ENCODE measurements at regions not wholly inside any gene's neighbourhood (a gene's known extent, or its start where the extent isn't known, plus 50 kb on each side); places are given as distances from the start of the nearest gene placed in this dataset.

DNA sequence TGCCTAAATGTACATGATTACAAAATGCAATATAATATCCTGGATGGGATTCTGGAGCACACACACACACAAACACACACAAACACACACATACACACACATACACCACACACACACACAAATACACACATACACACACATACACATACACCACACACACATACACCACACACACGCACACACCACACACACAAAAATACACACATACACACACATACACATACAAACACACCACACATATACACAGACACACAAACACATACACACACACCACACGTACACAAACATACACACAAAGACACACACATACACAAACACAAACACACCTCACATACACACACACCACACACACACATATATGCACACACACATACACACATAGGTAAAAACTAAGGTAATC is 134.6 kb upstream of the SYNDIG1 start:
- no peak for DNase-seq (ENCODE audit: low spot score)

DNA sequence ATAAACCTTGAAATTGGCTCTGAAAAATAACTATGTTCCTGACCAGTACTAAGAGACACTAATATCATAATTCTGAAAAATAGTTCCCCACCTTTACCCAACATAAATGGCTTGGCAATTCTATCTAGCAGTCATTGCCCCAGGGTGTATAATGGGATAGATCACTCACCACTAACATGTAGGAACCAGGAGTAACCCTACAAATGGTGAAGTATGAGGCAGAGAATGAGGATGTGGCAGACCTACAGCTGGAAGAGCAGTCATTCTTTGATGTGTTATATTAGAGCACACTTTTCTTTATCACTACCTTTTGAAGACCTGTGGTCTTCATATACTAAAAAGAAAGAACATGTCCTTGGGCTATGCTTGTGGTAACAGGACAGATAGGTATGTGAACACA is 136.5 kb upstream of the SYNDIG1 start:
- no peak for DNase-seq (ENCODE audit: low spot score)

DNA sequence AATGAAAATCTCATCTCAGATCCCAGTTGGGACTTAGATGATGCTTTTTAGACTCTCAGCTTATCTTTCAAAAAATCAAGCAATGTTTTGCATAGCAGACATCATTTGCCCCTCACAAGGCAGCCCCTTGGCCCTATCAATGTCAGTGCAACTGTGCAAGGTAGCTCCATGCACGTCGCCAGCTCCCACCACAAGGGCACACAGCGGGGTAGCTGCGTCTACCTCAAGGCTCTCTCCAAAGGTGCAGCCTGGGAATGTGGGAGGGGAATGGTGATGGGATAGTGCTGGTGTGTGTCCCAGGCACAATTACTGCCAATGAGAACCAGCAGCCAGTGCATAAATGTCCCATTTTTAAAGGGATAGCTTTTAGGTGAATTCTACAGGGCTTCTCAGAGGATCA is 137.5 kb upstream of the SYNDIG1 start:
- DNase-seq (ENCODE audit: low spot score): no peak

DNA sequence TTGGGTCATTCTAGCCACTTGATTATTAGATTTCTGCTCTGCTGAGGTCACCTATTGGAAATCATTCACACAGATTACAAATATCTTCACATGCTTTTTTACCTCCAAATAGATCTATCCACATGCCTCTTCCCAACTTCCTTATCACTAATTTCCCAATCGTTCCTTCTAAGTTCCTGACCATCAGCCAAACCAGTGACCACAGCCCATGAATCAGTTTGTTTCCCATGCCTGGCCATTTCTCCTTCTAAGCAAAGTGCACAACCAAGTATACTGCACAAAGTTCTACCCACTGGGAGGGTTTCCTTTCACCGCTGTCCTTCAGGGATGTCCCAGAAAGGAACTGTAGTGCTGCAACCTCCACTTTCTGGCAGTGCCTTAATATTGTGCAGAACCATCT is 140.5 kb upstream of the SYNDIG1 start:
- DNase-seq (ENCODE audit: low spot score): no peak

DNA sequence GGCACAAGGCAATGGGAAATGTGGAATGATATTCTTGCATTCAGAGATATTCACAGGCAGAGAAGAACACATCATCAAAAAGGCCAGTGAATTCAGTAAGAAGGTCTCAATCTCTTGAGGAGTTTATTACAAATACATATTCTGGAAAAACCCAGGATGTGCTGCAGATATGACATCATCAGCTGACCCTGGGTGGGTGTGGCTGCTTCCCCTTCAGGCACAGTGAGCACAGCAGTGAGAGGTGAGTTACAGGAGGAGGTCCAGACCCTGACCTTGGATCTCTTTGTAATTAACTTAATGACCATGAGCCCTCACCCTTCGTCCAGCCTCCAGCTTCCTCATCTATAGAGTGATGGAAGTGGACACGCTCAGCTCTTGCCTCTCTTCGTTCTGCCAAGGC is 147.5 kb upstream of the SYNDIG1 start:
- no peak for DNase-seq (ENCODE audit: low spot score)

DNA sequence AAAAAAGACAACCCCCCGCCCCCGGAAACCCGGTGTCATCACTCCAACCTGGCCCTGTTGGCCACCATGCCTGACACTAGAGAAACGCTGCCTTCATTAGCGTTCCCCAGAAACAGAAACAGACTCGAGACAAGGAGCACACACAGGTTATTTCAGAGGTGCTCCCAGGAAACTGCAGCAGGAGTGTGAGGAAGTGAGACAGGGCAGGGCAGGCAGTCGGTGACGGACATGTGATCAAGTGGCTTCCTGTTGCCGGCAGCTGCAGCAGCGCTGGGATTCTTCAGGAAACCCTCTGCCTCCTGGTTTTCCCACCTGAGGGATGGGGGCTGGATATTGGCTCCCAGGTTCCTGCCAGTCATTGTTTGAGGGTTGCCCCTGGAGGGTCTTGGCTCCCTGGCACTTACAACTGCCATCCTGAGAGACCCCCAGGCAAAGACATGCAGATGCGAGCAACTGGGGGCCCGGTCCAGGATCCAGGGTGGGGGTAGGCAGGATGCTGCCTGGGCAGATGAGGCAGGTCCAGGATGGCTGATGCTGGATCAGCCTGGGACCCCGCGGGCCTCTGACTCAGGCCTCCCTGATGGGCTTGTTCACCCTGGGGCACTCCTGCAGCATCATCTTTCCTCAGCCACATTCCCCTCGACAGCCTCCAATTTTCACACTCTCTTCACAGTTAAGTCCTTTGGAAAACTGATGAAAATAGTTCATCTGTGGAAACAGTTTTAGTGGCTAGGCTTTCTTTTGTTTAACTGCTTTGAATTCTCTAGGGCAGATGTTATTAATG is 150.7 kb upstream of the SYNDIG1 start:
- no peak for DNase-seq (ENCODE audit: low spot score)

DNA sequence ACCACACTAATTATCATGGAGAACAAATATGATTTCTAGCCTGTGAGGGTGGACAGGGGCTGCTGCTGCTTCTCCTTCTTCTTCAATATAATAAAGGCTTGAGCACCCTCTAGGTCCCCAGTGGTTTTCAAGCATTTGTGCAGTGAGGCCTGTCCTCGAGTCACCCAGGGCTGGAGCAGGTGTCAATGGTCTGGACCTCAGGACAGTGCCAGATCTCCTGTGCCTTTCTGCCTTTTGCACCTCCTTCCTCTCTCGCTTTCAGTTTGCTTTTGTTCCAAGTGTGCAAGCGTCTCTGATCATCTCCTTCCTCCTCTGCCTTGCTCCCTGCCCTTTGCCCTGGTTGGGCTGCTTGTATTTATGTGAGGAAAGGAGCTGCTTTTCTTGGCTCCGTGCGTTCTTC is 152.2 kb upstream of the SYNDIG1 start:
- DNase-seq (ENCODE audit: low spot score): no peak

DNA sequence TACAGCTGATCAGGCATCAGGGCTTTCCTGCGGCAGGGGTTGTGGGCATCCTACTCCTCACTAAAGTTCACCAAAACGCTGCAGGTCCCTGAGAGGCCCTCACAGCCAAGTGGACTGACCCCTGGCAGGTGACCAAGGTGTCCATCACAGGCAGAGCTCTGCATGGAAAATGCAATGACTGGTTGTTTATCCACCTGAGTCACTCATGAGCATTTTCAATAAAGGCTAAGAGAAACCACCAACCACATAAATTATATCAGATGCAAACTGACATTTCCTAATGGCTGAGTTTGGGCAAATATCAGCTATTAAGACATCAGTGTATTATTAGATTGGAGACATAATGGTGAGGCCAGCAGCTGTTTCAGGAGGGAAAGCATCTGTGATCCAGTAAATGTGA is 152.7 kb upstream of the SYNDIG1 start:
- DNase-seq (ENCODE audit: low spot score): no peak

DNA sequence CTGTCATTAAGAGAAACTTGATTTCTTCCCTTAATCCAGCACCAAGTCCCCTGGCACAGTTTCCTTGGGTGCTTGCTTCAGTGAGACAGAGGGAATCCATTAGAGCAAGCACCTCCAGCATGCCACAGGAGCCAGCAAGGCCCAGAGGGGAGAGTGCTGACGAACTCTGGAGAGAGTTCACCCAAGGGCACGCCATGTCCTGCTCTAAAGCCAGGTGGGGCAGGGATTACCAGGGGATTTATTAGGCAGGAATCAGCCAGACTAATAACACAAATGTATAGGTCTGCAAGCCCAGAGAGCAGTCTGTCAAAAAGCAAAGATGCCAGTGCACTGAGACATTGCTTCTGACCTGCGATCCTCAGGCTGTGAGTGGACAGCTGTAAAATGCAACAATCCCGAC is 155.4 kb upstream of the SYNDIG1 start:
- no peak for DNase-seq (ENCODE audit: low spot score)

DNA sequence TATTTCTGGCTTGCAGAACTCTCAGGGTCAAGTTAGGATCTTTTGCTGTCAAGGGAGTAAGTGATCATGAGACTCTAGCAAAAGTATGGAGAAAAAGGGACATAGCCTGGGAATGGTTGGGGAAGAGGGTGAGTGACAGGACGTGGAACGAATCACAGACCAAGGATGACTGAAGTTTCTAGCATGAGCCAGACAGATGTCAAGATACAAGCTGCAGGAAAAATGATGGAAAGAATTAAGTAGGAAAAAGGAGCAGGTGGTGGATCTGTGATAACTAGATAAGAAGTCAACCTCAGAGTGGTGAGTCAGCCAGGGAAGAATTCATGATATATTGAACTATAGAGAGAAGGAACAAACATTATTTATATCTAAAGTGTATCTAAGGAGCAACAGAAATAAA is 159.8 kb upstream of the SYNDIG1 start:
- DNase-seq (ENCODE audit: low spot score): no peak

DNA sequence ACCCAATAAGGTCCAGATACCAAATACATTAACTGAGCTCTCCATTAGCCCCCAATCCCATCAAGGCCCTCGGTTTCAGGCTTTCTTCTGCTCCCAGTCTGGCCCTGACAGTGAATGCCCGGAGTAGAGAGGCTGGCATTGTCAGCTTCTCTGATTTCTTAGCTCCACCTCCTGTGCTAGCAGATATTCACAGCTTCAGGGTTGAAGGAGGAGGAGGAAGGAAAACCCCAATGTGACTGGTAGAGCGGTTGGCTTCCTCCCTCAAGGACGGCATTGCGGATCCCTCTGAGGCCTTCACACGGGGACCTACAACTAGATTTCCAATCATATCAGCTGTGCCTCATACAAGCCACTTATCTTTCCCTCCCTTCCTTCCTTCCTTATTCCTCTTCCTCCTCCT is 164.1 kb upstream of the SYNDIG1 start:
- no peak for DNase-seq (ENCODE audit: low spot score)

DNA sequence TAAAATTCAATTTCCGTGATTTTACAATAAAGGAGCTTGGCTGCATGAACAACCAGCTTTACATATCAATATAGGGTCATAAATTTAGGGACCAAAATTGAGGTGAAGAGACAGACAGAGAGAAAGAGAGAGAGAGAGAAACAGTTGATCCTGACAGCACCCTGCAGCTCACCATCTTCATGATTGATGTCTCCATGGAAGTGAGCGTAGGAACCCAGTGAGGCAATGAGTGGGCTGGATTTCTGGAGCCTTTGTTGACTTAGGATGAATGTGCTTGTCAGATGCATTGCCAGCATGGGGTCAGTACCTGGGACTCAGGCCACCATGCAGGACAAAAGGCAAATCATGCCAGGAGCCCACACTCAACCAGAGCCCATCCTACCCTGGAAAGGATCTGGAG is 165.1 kb upstream of the SYNDIG1 start:
- DNase-seq (ENCODE audit: low spot score): no peak

DNA sequence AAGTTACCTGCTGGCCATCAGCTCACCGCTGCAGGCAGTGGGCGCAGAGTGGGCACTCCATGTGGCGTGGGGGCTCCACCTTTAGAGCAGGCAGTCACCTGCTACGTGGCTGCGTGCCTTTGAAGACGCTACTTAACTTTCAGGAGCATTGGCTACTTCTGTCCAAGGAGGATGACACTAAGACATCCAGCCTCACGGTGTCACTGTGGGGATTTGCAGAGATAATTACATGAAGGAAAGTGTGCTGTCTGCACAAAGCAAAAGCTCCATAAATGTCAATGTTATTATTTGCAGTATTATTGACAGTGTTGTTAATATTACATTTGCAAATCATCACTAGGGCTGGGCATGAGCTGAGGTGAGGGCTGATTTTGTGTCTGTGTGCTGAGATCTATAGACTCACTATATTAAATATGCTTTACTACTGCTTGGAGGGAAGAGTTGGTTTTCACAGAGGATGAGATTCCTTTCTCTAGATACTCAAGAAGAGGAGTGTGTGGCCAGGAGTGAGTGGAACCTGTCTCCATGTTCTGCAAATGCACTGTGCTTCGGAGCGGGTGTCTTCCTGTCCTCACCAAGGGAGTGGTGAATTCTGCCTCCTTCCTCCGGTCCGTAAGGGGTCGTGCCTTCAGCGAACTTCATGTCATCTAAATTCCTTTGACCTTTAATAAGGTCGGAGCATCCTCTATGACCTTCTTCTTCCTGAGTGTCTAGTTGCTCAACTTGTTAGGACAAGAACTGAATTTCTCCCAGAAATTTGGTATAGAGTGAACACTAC is 165.8 kb upstream of the SYNDIG1 start:
- no peak for DNase-seq (ENCODE audit: low spot score)

DNA sequence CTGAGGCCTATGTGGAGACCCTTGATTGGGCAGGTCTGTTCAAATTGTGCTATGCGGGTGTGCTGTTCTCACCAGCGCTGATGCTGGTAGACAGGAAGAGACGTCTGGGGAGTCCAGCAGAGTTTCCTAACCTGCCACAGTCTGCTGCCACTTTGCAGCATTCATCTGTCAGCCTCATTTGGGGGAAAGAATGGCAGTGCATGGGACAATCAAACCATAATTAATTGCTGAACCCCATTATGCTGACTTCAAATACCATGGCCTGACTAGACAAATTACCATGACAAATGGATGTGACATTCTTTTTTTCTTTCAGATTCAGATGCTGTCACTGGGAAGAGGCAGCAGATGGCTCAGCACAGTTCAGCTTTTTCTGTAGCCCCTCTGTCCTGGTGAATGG is 171.4 kb upstream of the SYNDIG1 start:
- DNase-seq (ENCODE audit: low spot score): no peak

DNA sequence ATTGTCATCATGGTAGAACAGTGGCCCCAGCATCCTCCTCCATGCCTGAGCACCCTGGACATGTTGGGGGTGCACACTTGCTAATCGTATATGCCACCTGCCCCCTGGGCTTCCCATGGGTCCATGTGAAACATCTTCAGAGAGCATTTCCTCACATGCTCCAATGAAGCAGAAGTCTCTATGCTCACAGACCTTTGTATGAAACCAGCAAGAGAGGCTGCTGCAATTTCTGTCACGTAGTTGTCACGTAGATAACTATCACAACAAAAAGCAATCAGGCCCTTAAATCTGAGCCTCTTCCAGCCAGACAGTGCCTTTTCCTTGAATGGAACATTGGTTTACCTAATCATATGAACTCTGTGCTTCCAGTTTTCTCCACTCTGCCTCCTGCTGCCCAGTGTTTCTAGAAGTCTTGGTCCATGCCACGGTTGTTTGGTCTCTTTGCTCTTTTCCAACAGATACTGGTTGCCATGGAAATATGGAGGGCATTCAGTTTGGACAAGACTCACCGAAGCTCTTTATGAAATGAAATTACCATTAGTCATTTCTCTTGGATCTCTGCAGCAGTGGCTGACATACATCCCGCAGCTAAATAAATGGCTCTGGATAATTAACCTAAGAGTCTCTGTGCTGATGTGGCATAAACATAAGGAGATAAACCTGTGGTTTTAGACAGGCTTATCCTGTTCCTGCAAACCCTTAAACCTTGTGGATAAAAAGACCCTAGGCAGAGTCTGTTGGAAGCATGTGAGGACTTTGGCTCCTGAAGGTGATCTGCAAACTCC is 172.8 kb upstream of the SYNDIG1 start:
- DNase-seq (ENCODE audit: low spot score): no peak

DNA sequence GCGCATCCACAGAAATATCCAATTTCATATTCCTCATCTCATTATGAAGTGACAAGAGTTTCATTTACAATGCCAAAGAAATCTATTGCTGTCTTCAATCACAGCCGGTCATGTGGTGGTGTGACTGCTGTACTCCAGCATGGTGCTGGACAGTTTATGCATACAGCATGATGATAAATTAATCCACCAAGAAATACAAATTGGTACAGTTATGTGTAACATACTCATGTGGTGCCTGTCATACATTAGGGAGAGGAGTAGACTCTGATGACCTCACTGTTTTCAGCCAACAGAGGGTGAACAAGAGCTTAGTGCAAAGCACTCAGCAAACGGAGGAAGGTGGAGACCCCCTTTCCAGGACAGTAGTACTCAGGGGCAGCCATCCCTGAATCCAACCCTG is 178.4 kb upstream of the SYNDIG1 start:
- DNase-seq (ENCODE audit: low spot score): no peak

DNA sequence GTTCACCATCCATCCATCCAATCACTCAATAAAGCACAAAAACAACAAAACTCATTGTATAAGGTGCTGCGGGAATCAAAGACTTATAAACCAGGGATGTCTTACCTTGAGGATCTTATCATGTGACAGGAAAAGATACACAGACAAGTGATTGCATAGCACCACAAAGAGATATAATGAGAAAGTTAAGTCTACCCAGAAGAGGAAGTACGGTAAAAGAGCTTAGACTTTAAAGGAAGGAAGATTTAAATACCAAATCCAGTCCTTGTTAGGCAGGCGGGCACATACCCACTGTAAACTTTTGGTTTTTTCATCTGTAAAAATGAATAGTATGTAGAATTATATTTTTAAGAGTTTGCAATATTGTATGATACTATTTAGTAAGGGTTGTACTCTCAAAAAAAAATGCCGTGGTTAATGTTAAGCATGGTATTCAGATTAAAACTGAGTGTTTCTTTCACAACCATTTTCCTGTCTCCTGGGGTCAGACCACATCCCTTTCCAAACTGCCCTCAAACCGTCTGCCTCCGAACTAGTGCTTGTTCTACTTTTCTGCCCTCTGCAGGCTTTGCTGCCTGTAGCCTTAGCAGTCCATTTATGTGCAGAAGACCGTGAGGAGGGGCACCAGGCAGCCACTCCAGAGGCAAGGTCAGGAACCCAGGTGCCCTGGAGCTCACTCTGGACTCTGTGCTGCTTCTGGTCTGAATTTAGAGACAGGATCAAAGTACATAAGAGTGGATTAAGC is 179.5 kb upstream of the SYNDIG1 start:
- DNase-seq (ENCODE audit: low spot score): no peak

DNA sequence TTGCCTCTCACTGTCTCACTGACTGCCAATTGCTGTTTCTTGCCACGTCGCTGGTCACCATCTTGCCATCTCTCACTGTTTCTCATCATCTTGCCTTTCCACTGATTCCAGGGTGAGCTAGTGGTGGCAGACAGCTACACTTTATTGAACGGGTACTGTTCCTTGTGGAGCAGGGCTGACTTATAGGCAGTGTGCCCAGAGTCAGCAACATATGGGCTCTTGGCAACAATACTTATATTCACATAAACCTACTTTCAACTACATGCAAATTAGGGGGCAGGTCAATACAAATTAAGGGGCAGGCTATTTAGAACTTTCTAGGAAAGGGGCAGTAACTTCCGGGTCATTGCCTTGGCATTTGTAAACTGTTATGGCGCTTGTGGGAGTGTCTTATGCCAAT is 186.2 kb upstream of the SYNDIG1 start:
- no peak for DNase-seq (ENCODE audit: low spot score)

DNA sequence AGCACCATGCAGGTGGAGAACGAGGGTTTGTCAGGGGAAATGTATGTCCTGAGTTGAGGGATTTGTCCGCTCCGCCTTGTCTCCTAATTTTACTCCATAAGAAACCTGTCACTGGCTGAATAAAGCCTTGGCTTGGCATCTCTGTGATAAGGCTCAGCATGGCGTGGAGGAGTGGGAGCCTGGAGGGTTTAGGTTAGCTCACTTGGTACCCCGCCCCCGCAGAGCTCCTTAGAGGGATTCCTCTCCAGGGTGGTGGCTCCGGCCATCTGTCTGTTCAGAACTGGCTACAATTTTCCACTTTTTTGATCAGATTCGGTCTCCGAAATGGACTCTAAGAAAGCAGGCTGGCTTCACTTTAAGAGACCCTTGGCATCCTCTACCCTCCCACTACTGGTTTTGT is 192.2 kb upstream of the SYNDIG1 start:
- no peak for DNase-seq (ENCODE audit: low spot score)

DNA sequence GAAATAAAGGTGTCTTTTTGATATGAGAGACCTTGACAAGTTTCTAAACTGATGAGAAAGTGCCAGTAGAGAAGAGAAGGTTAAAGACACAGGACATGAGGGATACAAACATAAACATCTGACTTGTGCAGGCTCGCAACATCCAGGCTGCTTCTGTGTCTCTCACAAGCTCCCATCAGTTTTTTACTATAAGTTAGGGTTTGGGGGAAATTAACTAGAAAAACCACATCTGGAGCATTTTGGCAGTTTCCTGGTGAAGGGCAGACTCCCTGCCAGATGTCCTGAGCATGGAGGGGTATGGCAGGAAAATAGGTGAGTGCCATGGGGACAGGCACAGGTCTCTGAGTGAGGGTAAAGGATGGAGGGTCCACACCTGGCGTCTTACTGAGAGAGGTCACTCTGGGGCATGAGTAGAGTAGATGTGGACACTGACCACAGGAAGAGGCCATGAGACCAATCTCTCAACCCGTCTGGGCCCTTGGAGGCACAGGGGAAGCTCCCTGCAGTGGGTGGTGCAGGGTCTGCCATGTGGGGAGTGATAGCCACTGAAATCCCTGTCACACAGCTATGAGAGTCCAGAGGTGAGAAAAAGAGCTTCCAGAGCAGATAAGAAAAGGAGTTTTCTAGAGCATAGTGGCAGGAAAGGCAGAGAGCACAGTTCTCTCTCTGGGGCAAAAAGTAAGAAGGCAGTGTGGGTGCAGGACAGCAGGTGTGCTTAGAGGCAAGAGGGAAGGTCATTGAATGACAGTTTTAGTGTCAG is 193.3 kb upstream of the SYNDIG1 start:
- no peak for DNase-seq (ENCODE audit: low spot score)

DNA sequence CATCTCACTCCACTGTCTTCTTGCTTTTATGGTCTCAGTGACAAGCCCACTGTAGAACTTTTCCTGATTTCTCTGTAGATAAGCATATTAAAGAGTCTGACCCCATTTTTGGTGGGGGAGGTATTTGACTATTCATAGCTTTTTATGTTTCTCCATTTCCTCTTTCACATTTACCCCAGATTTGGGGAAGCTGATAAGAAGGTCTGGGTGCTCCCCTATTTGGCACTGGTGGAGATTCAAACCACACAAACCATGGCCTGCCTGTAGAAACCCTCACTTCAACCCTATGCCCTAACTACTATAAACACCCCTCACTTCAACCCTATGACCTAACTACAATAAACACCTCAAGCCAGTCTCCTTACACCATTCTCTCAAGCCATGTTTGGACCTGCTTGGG is 196.2 kb upstream of the SYNDIG1 start:
- no peak for DNase-seq (ENCODE audit: low spot score)
